ENCODE measurements at regions not wholly inside any gene's neighbourhood (a gene's known extent, or its start where the extent isn't known, plus 50 kb on each side); places are given as distances from the start of the nearest gene placed in this dataset.

DNA sequence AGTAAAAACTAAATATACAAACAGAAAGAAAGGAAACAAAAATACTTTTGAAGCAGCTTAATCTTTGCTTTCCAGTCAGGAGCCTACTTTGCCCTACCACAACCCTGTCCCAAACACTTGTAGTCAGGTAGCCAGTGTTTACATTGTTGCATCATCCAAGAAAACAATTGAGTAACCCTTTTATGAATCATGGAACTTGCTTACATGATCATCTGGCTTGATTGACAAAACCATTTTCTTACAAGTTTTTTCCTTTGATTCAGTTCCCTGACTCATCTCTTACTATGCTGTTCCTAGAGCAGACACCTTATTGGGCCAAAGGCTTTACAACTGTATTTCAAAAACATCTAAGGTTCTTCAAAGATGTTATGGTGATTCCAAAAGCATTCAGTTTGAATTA is 740.1 kb downstream of the KLHL13 start:
- Histone ChIP-seq H2AFZ (ENCODE audit: low read depth) (no peak overlapping the region), H3K79me2 (ENCODE audit: insufficient read depth, low read depth) (no peaks in the 10 kb centered on the region), H3K4me3 (IDR thresholded peaks at IDR 0.05; ENCODE audit: insufficient read depth, low read depth, low read length) (no peak overlapping the region), H3K36me3 (ENCODE audit: insufficient read depth) (no peaks in the 10 kb centered on the region), H3K27me3 (ENCODE audit: insufficient read depth, low read depth) (no peaks in the 10 kb centered on the region), H3K4me2 (no peak overlapping the region), H3K4me1 (ENCODE audit: low read depth, poor library complexity, severe bottlenecking) (no peaks in the 10 kb centered on the region), H4K20me1 (ENCODE audit: insufficient read depth) (no peaks in the 10 kb centered on the region), H3K9ac (no peak overlapping the region), H3K27ac (no peak overlapping the region)
- TF ChIP-seq CTCF (conservative IDR thresholded peaks at IDR 0.05; ENCODE audit: low read depth, low read length): no peak

- Histone ChIP-seq H3K79me2 (ENCODE audit: insufficient read depth, low read depth) (no peaks in the 10 kb centered on the region), H3K4me2 (no peak overlapping the region), H3K4me1 (ENCODE audit: low read depth, poor library complexity, severe bottlenecking) (no peaks in the 10 kb centered on the region), H2AFZ (ENCODE audit: low read depth) (no peak overlapping the region), H3K9ac (no peak overlapping the region), H4K20me1 (ENCODE audit: insufficient read depth) (no peaks in the 10 kb centered on the region), H3K4me3 (IDR thresholded peaks at IDR 0.05; ENCODE audit: insufficient read depth, low read depth, low read length) (no peak overlapping the region), H3K36me3 (ENCODE audit: insufficient read depth) (no peaks in the 10 kb centered on the region), H3K27me3 (ENCODE audit: insufficient read depth, low read depth) (no peaks in the 10 kb centered on the region), H3K27ac (no peak overlapping the region)
- no peak for TF ChIP-seq CTCF (conservative IDR thresholded peaks at IDR 0.05; ENCODE audit: low read depth, low read length)
Measured at GRCh38 chrX:117335209-117335608, 781.4 kb downstream of the KLHL13 start.

GRCh38 chrX:117327373-117327772 is 789.2 kb downstream of the KLHL13 start:
- no peak overlapping the region for H2AFZ ChIP-seq (ENCODE audit: low read depth)
- H3K4me2 ChIP-seq: no peak overlapping the region
- H3K27me3 ChIP-seq (ENCODE audit: insufficient read depth, low read depth): no peaks in the 10 kb centered on the region
- H3K9ac ChIP-seq: no peak overlapping the region
- H3K27ac ChIP-seq: no peak overlapping the region
- no peak for TF ChIP-seq CTCF (conservative IDR thresholded peaks at IDR 0.05; ENCODE audit: low read depth, low read length)
- H3K36me3 ChIP-seq (ENCODE audit: insufficient read depth): no peaks in the 10 kb centered on the region
- H3K4me1 ChIP-seq (ENCODE audit: low read depth, poor library complexity, severe bottlenecking): no peaks in the 10 kb centered on the region
- no peaks in the 10 kb centered on the region for H4K20me1 ChIP-seq (ENCODE audit: insufficient read depth)
- H3K4me3 ChIP-seq (IDR thresholded peaks at IDR 0.05; ENCODE audit: insufficient read depth, low read depth, low read length): no peak overlapping the region
- H3K79me2 ChIP-seq (ENCODE audit: insufficient read depth, low read depth): no peaks in the 10 kb centered on the region

DNA sequence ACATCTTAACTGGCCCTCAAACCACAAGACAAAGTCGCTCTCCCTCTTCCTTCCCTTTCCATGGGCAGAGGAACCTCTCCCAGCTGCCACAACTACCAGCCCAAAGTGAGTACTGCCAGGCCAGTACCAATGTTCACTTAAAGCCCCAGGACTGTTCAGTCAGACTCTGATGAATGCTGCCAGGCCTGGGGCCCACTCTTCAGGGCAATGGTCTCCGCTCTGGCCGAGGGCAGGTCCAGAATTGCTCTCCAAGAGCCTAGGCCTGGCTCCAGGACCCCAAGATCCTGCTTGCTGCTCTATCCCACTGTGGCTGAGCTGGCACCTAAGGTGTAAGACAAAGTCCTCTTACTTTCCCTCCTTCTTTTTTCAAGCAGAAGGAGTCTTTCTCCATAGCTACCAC is 790.9 kb downstream of the KLHL13 start:
- TF ChIP-seq CTCF (conservative IDR thresholded peaks at IDR 0.05; ENCODE audit: low read depth, low read length): no peak
- Histone ChIP-seq H3K9ac (no peak overlapping the region), H3K79me2 (ENCODE audit: insufficient read depth, low read depth) (no peaks in the 10 kb centered on the region)

More for the DNA sequence above, 790.9 kb downstream of the KLHL13 start:
- Histone ChIP-seq H2AFZ (ENCODE audit: low read depth) (no peak overlapping the region), H3K36me3 (ENCODE audit: insufficient read depth) (no peaks in the 10 kb centered on the region), H3K27me3 (ENCODE audit: insufficient read depth, low read depth) (no peaks in the 10 kb centered on the region), H3K4me1 (ENCODE audit: low read depth, poor library complexity, severe bottlenecking) (no peaks in the 10 kb centered on the region), H3K27ac (no peak overlapping the region), H4K20me1 (ENCODE audit: insufficient read depth) (no peaks in the 10 kb centered on the region), H3K4me2 (no peak overlapping the region), H3K4me3 (IDR thresholded peaks at IDR 0.05; ENCODE audit: insufficient read depth, low read depth, low read length) (no peak overlapping the region)

All from KMS-11 (cell line).